ENCODE measurements at regions not wholly inside any gene's neighbourhood (a gene's known extent, or its start where the extent isn't known, plus 50 kb on each side); places are given as distances from the start of the nearest gene placed in this dataset.

DNA sequence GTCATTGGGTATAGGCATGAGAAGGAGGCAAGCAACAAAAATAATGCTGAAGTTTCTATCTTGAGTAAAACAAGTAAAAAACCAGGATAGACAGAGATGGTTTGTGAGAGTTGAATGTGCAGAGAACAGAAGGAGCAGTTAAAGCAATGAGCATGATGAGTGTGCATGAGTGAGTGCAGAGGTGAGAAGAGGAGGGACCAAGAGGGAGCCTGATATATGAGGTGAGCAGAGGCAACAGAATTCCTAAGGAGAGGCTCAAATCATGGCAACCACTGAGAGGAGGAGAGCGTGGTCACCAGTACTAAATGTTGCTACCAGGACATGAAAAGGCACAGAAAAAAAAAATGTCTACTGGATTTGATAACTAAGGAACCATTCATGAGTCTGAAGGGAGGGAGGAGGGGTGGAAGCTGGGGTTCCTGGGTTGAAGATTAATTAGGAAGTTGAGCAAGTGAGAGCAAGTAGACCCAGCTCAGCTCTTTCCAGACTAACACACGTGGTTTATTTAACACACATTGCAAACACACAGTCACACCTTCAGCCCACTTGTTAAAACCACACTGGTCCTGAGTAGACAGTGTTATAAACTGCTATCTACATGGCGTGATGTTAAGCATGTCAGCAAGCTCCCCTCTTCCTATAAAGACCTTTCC is 69.0 kb upstream of the IQCM start (continued):
- TF ChIP-seq, protein P1, sequence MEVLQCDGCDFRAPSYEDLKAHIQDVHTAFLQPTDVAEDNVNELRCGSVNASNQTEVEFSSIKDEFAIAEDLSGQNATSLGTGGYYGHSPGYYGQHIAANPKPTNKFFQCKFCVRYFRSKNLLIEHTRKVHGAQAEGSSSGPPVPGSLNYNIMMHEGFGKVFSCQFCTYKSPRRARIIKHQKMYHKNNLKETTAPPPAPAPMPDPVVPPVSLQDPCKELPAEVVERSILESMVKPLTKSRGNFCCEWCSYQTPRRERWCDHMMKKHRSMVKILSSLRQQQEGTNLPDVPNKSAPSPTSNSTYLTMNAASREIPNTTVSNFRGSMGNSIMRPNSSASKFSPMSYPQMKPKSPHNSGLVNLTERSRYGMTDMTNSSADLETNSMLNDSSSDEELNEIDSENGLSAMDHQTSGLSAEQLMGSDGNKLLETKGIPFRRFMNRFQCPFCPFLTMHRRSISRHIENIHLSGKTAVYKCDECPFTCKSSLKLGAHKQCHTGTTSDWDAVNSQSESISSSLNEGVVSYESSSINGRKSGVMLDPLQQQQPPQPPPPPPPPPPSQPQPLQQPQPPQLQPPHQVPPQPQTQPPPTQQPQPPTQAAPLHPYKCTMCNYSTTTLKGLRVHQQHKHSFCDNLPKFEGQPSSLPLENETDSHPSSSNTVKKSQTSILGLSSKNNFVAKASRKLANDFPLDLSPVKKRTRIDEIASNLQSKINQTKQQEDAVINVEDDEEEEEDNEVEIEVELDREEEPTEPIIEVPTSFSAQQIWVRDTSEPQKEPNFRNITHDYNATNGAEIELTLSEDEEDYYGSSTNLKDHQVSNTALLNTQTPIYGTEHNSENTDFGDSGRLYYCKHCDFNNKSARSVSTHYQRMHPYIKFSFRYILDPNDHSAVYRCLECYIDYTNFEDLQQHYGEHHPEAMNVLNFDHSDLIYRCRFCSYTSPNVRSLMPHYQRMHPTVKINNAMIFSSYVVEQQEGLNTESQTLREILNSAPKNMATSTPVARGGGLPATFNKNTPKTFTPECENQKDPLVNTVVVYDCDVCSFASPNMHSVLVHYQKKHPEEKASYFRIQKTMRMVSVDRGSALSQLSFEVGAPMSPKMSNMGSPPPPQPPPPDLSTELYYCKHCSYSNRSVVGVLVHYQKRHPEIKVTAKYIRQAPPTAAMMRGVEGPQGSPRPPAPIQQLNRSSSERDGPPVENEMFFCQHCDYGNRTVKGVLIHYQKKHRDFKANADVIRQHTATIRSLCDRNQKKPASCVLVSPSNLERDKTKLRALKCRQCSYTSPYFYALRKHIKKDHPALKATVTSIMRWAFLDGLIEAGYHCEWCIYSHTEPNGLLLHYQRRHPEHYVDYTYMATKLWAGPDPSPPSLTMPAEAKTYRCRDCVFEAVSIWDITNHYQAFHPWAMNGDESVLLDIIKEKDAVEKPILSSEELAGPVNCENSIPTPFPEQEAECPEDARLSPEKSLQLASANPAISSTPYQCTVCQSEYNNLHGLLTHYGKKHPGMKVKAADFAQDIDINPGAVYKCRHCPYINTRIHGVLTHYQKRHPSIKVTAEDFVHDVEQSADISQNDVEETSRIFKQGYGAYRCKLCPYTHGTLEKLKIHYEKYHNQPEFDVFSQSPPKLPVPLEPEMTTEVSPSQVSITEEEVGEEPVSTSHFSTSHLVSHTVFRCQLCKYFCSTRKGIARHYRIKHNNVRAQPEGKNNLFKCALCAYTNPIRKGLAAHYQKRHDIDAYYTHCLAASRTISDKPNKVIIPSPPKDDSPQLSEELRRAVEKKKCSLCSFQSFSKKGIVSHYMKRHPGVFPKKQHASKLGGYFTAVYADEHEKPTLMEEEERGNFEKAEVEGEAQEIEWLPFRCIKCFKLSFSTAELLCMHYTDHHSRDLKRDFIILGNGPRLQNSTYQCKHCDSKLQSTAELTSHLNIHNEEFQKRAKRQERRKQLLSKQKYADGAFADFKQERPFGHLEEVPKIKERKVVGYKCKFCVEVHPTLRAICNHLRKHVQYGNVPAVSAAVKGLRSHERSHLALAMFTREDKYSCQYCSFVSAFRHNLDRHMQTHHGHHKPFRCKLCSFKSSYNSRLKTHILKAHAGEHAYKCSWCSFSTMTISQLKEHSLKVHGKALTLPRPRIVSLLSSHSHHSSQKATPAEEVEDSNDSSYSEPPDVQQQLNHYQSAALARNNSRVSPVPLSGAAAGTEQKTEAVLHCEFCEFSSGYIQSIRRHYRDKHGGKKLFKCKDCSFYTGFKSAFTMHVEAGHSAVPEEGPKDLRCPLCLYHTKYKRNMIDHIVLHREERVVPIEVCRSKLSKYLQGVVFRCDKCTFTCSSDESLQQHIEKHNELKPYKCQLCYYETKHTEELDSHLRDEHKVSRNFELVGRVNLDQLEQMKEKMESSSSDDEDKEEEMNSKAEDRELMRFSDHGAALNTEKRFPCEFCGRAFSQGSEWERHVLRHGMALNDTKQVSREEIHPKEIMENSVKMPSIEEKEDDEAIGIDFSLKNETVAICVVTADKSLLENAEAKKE (CRISPR knock-in tag; IDR thresholded peaks at IDR 0.05) = no peak
- TF ChIP-seq EZH2 (IDR thresholded peaks at IDR 0.05; ENCODE audit: low read depth, unreplicated experiment) (no peak), EZH2phosphoT487 (IDR thresholded peaks at IDR 0.05; ENCODE audit: unreplicated experiment) (no peak), ZNF114 (CRISPR knock-in tag; IDR thresholded peaks at IDR 0.05) (no peak)

DNA sequence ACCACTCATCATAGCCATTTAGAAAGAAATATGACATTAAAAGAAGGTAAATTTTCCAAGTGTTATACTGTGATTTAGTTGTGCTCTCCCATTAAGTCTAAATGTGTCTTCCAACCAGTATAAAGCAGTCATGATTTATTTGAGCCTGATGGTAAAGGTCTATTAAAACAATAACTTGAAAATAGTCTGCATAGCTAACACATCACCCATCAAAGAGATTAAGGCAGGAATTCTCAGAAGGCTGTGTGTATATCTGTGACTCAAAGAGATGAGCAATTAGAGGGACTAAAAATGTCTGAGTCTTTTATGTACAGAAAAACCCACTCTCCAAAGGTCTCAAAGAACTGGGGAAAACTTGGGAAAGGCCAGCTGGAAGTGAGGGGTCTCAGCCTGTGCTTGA is 70.3 kb upstream of the IQCM start:
- Mint-ChIP-seq H3K9me3 (peaks cover 3% of the 10 kb centered on the region; the same call in 2 of the 3 replicates), H3K27me3 (ENCODE audit: insufficient read depth, low read depth, poor library complexity) (peaks cover 1% of the 10 kb centered on the region), H3K4me3 (no peak overlapping the region), H3K27ac (no peak overlapping the region), H3K4me1 (no peaks in the 10 kb centered on the region), H3K36me3 (ENCODE audit: low read depth) (no peaks in the 10 kb centered on the region)
- Histone ChIP-seq H3F3A (replicated peaks; ENCODE audit: low read depth) (no peaks in the 10 kb centered on the region), H3K79me2 (replicated peaks; ENCODE audit: insufficient read depth) (no peaks in the 10 kb centered on the region), H3K4me1 (ENCODE audit: insufficient read depth) (no peaks in the 10 kb centered on the region), H2AFZ (no peak overlapping the region), H3K27ac (ENCODE audit: low read depth) (no peak overlapping the region), H3K4me2 (no peak overlapping the region), H3K27me3 (ENCODE audit: insufficient read depth) (no peaks in the 10 kb centered on the region), H3K9me2 (ENCODE audit: insufficient read depth) (peaks cover 5% of the 10 kb centered on the region; the same call in 1 of the 2 replicates), H4K20me1 (replicated peaks; ENCODE audit: insufficient read depth) (no peaks in the 10 kb centered on the region), H3K36me3 (ENCODE audit: insufficient read depth) (no peaks in the 10 kb centered on the region), H3K4me3 (no peak overlapping the region)
- DNase-seq (ENCODE audit: low spot score) = no peak
- no peak for ATAC-seq
- no peak for TF ChIP-seq POLR2AphosphoS5 (IDR thresholded peaks at IDR 0.05; ENCODE audit: low read depth)
- TF ChIP-seq JUNB (IDR thresholded peaks at IDR 0.05; ENCODE audit: unreplicated experiment) = no peak
- TF ChIP-seq ZNF331 (CRISPR knock-in tag; IDR thresholded peaks at IDR 0.05; ENCODE audit: low read depth) = no peak
- TF ChIP-seq, protein P2, sequence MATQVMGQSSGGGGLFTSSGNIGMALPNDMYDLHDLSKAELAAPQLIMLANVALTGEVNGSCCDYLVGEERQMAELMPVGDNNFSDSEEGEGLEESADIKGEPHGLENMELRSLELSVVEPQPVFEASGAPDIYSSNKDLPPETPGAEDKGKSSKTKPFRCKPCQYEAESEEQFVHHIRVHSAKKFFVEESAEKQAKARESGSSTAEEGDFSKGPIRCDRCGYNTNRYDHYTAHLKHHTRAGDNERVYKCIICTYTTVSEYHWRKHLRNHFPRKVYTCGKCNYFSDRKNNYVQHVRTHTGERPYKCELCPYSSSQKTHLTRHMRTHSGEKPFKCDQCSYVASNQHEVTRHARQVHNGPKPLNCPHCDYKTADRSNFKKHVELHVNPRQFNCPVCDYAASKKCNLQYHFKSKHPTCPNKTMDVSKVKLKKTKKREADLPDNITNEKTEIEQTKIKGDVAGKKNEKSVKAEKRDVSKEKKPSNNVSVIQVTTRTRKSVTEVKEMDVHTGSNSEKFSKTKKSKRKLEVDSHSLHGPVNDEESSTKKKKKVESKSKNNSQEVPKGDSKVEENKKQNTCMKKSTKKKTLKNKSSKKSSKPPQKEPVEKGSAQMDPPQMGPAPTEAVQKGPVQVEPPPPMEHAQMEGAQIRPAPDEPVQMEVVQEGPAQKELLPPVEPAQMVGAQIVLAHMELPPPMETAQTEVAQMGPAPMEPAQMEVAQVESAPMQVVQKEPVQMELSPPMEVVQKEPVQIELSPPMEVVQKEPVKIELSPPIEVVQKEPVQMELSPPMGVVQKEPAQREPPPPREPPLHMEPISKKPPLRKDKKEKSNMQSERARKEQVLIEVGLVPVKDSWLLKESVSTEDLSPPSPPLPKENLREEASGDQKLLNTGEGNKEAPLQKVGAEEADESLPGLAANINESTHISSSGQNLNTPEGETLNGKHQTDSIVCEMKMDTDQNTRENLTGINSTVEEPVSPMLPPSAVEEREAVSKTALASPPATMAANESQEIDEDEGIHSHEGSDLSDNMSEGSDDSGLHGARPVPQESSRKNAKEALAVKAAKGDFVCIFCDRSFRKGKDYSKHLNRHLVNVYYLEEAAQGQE (IDR thresholded peaks at IDR 0.05; ENCODE audit: unreplicated experiment) = no peak
- no peak for TF ChIP-seq EZH2phosphoT487 (IDR thresholded peaks at IDR 0.05; ENCODE audit: unreplicated experiment)
- no peak for TF ChIP-seq ZNF114 (CRISPR knock-in tag; IDR thresholded peaks at IDR 0.05)
- TF ChIP-seq STAT1 (IDR thresholded peaks at IDR 0.05; ENCODE audit: unreplicated experiment) = no peak
- no peak for TF ChIP-seq EZH2 (IDR thresholded peaks at IDR 0.05; ENCODE audit: low read depth, unreplicated experiment)
- TF ChIP-seq NANOG (IDR thresholded peaks at IDR 0.05; ENCODE audit: borderline replicate concordance) = no peak
